SH-SY5Y (cell line): ENCODE measurements at regions not wholly inside any gene's neighbourhood (a gene's known extent, or its start where the extent isn't known, plus 50 kb on each side); places are given as distances from the start of the nearest gene placed in this dataset.

Source experiments
- GATA2 ChIP-seq: IDR thresholded peaks from 2 replicates; pipeline ENCODE4 v1.6.1; 2011; ENCODE audit warnings: mild to moderate bottlenecking, low read depth, low read length
- GATA3 ChIP-seq: IDR thresholded peaks from 2 replicates; pipeline ENCODE4 v1.6.1; 2011; ENCODE audit warnings: low read depth, mild to moderate bottlenecking, low read length, moderate library complexity

GRCh38 chr11:97567801-97568200, 1178.0 kb downstream of the JRKL start:
- TF ChIP-seq GATA3 (no peak), GATA2 (no peak)
